GDM1 (cell line): ENCODE measurements at regions not wholly inside any gene's neighbourhood (a gene's known extent, or its start where the extent isn't known, plus 50 kb on each side); places are given as distances from the start of the nearest gene placed in this dataset.
A peak's percentile ranks its signal among the peaks of the same experiment; 100 is the strongest.
"Not testable (repeated sequence)": the region's sequence is repeated elsewhere in the genome, so short reads cannot be mapped to it uniquely, and the experiment has no call there.

Source experiments
- DNase-seq: peaks from one replicate; lab custom pipeline; 2025; lab: John Stamatoyannopoulos, UW

DNA sequence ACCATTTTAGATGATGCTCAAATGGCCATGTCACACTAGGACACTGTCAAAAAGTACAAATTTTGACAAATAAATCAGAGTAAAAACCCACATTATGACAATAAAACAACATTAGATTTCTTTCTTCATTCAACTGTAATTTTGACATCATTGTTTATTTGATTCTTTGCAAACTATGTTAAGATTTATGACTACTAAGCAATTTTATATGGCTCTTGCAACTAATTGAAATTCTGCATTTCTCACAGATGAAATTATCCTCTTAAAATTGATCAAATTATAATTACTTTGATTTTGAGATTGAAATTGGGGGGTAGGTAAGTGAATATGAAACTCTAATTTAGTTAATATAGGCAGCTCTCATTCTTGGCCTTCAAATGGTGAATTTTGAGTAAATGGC is 59.8 kb downstream of the ATOH1 start:
- DNase-seq, result no peak

DNA sequence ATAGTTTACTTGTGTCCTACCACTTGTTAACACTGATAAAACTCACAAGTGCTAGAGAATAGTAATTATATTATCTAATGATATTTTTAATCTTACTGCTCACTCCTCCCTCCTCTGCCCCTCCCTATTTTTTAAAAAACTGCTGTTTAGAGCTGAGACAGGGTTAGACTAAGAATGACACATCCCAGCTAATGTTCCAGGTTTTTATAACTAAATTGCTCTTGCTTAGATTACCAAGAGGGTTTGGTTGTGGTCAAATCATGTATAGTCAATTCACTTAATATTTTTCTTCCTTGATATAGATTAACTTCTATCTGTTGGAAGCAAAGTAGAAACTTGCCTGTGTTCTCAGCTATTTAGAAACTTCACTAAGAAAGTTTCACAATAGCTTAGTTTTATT is 60.2 kb downstream of the ATOH1 start:
- no peak for DNase-seq

DNA sequence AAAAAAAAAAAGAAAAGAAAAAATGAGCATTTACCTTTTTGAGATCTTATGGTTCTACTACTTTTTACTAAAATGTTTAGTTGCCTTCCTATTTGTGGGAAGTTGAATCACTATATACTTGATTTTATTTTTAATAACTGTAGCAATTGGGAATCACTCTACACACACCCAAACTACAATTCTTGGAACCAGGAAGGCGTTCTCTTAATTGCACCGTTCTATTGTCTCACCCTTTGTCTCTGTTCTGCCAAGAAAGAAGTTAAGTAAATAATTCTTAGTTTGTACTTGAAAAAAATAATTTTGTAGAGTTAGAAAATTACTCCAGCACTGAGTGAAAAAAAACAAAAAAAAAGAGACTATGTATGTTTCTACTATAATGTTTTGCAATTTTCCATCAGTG is 62.7 kb downstream of the ATOH1 start:
- no peak for DNase-seq

DNA sequence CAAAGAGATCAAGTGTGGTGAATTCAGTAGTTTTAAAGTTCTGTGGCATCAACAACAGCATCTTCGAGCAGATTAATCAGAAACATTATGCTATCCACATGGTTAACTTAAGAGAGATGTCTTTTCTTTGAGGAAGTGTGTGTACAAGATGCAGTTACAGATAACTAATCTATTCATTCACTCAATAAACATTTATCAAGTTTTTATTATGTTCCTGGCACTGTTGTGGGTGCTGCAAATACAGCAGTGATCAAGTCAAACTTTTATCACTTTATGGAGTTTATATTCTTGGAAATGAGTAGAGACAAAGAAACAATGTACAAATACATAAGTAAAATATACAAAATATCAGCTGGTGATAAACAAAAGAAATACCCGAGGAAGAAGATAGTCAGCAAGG is 66.4 kb downstream of the ATOH1 start:
- DNase-seq, result no peak

DNA sequence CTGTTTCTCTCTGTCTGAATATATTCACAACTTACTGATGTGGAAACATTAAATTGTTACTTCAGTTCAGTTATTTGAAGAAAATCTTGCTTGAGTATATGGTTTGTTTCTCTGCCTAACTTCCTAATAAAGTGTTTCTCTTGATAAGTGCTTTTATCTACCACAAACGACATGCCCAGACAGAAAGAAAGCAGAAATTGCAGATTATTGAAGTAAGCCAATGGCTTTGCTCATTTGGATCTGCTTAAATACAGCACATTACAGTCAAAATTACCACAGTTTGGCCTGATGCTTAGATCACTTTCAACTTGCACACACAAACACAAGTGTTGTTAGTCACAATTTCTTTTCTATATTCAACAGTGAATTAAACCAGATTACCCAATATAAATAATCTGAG is 68.0 kb downstream of the ATOH1 start:
- no peak for DNase-seq

DNA sequence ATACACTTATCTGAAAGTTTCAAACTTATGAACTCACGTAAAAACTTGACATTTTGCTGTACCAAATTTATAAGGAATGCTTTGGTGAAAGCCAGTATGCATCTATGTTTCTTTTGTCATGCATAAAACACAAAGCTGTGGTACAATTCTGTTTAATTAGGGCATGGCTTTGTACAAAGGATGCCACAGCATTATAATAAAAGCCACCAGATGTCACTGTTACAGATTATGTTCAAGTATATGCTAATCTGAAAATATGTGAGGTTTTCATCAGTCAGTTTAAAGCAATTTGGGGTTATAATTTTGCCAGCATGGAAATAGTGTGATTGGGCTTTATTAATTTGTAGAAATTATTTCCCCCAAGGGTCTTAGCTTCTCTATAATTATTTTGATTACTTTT is 69.0 kb downstream of the ATOH1 start:
- no peak for DNase-seq

DNA sequence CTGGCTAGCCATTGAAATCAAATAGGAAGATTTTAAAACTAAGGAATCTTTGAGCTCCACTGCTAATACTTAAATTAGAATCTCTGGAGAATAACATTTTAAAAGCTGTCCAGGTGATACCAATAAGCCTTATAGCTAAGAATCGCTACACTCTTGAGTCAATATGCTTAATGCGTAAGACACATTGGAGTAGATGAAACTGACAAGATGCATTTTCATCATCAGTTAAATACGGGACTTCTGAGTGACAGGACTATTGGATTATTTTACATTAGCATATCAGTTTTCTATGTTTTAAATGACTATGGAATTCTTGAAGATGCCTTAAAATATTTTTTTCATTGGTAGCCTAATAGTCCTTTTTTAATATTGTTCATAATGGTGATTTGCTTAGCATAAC is 80.2 kb downstream of the ATOH1 start:
- DNase-seq, result no peak

DNA sequence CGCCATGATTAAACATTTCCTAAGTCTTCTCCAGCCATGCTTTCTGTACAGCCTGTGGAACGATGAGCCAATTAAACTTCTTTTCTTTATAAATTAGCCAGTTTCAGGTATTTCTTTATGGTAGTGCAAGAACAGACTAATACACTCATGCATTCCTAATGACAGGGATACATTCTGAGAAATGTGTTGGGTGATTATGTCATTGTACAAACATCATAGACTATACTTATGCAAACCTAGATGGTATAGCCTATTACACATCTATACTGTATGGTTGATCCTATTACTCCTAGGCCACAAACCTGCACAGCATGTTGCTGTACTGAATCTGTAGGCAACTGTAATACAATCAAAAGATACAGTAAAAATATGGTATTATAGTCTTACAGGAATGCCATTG is 83.1 kb downstream of the ATOH1 start:
- DNase-seq, result no peak

DNA sequence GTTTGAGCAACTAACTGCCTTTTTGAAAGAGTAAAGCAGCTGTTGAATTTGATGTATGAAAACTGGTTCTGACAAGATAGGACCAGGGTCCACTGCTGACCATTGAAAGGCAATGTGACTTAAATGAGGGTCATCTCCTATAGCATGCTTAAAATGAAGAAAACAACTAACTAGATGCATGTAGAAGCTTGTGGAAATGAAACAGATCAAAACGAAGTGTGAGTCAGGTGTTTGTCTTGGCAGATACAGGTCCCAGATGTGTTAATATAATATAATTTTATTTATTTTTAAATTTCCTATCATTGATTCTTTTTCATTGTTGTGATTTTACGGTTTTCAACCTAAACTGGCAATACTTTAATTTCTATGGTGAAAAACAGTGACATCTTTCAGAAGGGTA is 83.6 kb downstream of the ATOH1 start:
- no peak for DNase-seq

DNA sequence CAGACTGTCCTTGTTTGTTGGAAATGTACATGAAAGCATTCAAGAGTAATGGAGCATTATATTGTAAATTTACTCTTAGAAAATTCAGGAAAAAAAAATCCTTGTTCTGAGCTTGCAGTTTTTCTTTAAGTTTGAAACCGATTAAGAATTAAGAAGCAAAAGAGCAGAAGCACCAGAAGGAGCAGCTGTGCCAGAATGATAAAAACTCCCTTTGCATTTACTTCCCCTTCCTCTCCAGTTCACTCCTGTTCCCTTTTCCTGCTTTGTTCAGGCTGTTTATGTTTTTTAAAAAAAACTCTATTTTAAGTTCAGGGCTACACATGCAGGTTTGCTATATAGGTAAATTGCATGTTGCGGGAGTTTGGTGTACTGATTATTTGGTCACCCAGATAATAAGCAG is 90.3 kb downstream of the ATOH1 start:
- peak; percentile 32 for DNase-seq

DNA sequence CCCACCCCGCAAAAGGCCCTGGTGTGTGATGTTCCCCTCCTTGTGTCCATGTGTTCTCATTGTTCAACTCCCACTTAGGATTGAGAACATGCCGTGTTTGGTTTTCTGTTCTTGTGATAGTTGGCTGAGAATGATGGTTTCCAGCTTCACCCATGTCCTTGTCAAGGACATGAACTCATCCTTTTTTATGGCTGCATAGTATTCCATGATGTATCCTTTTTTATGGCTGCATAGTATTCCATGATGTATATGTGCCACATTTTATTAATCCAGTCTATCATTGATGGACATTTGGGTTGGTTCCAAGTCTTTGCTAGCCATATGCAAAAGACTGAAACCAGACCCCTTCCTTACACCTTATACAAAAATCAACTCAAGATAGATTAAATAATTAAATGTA is 95.0 kb downstream of the ATOH1 start:
- not testable (repeated sequence) for DNase-seq

DNA sequence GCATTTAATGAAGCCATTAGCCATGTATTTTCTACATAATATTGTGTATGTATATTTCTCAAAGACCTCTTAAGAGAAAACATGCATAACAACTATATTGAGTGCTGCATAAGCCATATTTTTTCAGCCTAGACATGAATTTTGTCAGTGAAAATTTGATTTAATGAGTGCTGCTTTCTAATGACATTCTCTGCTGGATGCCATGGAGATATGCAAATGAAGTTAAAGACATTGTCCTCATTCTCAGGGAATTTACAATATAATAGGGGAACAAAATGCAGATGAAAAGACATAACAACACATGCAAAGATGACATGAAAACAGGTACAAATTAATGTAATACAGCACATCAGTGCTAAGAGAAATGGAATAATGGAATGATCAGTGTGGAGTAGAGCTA is 118.7 kb downstream of the ATOH1 start:
- DNase-seq, result no peak

DNA sequence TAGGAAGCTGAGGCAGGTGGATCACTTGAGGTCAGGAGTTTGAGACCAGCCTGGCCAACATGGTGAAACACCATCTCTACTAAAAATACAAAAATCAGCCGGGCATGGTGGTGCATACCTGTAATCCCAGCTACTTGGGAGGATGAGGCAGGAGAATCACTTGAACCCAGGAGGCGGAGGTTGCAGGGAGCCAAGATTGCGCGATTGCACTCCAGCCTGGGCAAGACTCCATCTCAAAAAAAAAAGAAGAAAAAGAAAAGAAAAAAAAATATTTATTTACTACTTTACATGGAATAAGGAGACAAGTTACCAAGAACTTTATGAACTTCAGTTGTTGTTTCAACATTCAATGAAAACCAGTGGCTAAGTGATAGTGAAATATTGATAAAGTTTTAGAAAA is 121.7 kb downstream of the ATOH1 start:
- not testable (repeated sequence) for DNase-seq

DNA sequence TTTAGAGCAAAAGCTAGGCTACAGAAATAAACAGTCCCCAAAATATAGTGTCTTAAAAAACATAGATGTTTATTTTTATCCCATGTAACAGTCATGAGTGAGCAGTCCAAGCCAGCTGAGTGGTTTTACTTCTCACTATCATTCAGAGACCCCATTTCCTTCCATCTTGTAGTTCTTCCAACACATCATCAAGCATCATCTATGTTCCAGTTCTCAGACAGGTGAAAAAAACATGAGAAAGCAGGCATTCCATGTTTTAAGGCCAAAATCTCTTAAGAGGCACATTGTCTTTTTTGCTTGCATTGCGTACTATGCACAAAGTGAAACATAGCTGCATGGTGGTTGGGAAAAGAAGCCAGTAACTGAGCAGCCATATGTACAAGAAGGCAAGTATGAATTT is 128.6 kb downstream of the ATOH1 start:
- DNase-seq, result no peak

DNA sequence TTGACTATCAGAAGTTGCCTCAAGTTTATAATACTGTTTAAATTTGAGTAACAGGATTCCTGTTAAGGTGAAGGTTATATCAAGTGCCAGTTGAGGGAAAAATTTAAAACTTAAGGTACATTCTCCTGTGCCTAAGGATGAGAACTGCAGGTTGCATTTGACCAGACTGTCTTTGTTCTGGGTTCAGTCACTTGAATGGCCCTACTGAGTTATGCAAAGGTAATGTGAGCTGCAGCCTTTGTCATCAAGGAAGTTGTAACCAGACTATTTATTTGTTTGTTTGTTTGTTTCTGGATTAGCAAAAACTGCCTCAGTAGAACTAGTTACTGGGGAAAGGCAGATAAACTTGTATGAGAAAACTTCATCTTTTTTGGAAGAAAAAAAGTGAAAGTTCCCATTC is 131.9 kb downstream of the ATOH1 start:
- DNase-seq, result no peak

DNA sequence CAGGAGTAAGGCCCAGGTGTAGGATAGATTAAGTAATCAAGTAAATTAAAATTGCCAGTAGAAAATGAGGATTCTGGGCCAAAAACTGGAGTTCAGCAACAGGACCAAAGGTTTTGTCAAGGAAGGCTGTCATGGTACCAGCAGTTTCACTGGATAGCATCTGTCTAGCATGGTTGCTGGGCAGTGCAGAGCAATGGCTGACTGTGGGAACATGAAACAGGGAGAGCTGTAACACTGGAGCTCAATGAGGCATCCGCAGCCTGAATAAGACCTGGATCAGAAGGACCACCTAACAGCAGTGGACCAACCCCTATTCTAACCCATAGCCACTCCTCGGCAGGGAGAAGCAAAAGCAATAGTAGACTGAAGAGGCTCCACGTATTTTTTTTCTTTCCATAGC is 132.4 kb downstream of the ATOH1 start:
- no peak for DNase-seq

DNA sequence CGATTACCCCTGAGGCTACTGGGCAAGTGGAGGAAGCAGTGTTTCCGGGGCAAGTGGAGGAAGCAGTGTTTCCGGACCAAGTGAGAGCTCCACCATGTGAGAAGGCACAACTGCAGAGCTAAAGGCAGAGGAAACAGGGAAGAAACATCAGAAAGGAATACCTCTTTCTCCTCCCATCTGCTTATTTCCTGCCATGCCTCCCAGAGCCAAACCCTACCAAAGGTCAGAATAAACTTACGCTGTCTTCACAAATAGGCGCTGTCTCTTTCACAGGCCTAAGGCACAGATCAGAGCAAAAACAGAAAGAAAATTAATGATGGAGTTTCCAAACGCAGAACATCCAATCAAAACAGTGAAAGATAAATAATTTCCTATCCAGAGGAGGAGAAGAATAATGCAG is 153.0 kb downstream of the ATOH1 start:
- no peak for DNase-seq

DNA sequence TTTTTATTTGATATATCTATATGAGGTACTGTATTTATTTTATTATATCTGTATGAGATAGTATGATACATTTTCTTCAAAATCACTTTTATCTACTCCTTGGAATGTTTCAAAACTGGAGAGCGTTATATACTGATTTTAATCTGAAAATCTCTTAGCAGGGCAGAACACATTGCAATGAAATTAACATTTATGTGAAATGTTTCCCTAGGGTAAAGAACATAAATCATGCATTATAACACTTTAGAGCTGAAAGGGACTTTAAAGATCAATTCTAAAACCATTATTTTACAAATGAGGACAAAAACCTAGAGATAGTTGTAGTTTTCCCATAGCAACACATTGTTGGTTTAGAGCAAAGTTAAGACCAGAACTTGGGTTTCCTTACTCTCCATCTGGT is 153.7 kb downstream of the ATOH1 start:
- DNase-seq, result no peak

DNA sequence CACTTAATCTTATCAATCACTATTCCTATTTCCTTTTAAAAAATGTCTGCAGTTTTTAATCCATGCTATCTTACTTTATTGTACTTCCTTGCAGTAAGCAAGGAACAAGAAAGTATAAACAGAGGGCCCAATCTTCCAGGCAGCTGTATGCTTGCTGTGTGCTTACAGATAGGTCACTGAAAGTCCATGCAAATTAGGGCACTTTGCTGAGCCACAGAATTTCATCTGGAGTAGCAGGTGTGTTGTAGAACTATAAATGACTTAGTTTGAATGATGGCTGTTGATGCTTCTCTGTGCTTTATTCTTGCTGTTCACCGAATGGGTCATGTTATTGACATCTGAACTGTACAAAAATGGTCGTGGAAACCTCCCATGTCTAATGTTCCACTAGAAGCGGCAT is 154.6 kb downstream of the ATOH1 start:
- DNase-seq, result no peak

DNA sequence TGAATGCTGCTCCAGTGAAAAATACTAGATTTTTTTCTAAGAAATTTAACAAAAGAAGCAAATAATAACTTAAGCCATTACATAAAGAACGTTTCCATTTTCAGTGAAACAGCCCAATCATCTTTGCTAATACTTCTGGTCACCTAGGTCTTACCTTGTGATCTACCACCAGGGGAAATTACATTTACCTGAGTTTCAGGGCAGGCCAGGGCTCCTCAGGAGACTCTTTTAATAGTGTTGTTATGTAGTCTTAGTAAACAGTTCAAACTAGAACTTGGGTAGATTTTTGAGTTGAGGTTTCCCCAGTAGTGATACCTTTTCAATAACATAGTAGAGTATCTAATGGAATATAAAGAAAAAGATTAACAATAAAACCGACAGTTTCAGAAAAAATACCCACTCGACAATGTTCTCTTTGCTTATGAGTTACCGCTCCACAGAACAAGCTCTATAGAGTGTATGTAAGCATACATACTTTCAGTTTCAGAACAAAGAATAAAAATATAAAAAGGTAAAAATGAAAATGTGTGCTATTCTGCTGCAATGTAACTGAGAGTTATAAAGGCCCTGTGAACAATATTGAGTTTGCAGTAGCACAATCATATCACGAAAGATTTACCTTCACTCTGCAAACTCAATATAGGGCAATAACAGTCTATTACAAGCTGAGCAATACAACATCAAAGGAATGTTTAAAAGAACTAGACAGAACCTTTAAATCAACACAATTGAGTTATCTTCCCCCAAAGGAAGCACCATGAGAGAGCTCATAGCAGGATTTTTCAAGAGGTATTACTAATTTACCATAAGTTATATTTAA is 165.8 kb downstream of the ATOH1 start:
- no peak for DNase-seq

DNA sequence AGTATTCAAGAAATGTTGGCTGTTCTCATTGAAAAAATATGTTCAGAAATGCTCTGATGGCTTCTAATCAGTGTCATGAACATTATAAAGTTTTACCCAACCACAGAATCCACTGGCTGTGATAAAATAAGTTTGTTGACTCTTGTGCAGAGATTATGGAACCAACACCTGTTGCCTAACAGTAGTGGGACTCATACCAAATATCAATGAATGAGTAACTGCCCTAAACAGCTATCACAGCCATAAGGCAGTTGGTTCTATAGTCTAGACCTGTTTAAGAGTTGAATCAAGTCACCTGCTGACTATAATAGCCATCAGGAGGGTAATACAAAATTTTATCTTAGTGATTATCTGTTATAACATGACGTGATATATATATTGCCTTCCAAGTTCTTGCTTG is 168.3 kb downstream of the ATOH1 start:
- no peak for DNase-seq

DNA sequence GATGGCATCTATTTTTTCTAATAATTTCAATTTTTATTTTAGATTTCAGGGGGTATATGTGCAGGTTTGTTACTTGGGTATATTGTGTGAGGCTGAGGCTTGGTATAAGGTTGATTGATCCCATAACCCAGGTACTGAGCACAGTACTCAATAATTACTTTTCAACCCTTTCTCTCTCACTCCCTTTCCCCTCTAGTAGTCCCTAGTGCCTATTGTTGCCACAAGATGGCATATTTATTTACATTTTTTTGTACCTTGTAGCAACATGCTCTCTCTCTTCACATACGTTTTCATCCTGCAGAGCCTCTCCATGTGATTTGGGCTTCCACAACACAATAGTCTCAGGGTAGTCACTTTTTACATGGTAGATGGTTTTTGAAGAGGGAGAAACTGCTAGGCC is 172.0 kb downstream of the ATOH1 start:
- DNase-seq, result no peak

DNA sequence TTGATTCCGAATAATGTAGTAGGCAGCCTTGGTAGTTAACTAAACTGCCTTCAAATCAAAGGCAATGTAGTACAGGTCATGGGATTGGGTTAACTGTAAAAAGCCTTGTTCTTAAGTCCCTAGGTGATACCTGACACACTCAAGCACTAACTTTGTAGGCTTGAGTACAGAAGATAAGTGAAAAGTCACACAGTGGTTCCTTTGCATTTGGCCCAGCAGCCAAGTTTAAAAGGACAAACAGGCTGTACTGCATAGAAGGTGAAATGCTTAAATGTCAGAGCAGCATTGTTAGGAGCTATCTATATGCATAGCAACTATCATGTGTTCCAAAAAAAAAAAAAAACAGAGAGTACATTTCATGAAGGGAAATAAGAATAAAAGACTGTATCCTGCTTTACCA is 178.4 kb downstream of the ATOH1 start:
- no peak for DNase-seq

DNA sequence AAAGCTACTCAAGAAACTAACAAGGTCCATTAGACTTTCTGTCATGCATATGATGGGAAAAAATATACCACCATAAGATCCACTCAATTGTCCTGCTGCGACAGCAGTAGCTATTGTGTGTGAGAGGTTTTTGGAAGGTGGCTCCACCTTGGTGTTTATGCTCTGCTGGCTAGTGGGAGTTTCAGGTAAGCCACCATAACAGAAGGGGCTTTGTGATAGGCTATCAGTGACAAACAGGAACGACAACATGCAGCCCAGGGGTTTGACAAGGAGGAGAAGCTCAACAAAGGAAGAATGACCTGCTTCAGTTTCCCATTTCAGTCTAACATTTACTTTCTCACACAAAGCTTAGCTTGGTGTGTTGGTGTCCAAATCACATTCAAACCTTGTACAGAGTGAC is 182.6 kb downstream of the ATOH1 start:
- no peak for DNase-seq
